A549 (cell line): ENCODE measurements at regions not wholly inside any gene's neighbourhood (a gene's known extent, or its start where the extent isn't known, plus 50 kb on each side); places are given as distances from the start of the nearest gene placed in this dataset.

Experiments
- CBX2 ChIP-seq: fragments of 200-600 bp; sonication (generic); IDR thresholded peaks from 2 replicates; pipeline ENCODE4 v1.6.1; 2016; ENCODE audit warnings: low read depth, mild to moderate bottlenecking, borderline replicate concordance
- CEBPB ChIP-seq, 2 experiments: fragments of >200 bp in 1 of 2; sonication (Bioruptor Twin) in 1 of 2; formaldehyde crosslinking in 1 of 2; IDR thresholded peaks; 2 replicates each; pipeline ENCODE4 v1.6.1; 2012 to 2016
- JUN ChIP-seq, 2 experiments: fragments of >200 bp; sonication (Bioruptor Twin); formaldehyde crosslinking; IDR thresholded peaks; 2 replicates in 1 of 2; 3 replicates in 1 of 2; pipeline ENCODE4 v1.6.1; 2016 to 2017
- POLR2A ChIP-seq: IDR thresholded peaks from 2 replicates; pipeline ENCODE4 v1.6.1; 2012; ENCODE audit warnings: mild to moderate bottlenecking, low read length
- RCOR1 ChIP-seq: fragments of 150-350 bp; IDR thresholded peaks from 2 replicates; pipeline ENCODE4 v1.6.1; 2014; ENCODE audit warnings: antibody characterized with exemption, low read length, low read depth
- SREBF2 ChIP-seq: fragments of 450-650 bp; IDR thresholded peaks from 2 replicates; pipeline ENCODE4 v1.6.1; 2014; ENCODE audit warnings: mild to moderate bottlenecking, moderate library complexity
- TF ChIP-seq, protein P1 (sequence below): fragments of >200 bp; sonication (Bioruptor Twin); formaldehyde crosslinking; IDR thresholded peaks from 3 replicates; pipeline ENCODE4 v1.5.1; 2016

DNA sequence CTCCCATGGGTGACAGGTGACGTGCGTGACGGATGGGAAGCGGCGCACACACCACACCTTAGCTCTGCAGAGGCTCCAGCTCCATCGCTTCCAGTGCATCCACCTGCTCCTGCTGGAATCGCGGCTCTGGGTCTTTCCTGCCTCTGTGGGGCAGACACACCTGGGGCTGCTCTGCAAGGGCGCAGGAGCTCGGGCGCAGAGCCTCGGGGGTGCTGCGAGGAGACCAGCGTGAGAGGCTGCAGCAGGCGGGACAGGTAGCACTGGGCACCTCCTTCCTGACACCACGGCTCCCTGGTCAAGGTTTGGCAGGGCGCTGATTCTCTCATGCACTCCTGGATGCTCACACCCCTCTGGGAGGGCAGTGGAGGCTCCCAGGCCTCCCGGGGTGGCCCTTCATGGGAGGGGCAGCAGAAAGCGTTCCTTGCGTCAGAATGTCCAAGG lies 1494.3 kb downstream of the BRD1 start:
- TF ChIP-seq, protein P1, sequence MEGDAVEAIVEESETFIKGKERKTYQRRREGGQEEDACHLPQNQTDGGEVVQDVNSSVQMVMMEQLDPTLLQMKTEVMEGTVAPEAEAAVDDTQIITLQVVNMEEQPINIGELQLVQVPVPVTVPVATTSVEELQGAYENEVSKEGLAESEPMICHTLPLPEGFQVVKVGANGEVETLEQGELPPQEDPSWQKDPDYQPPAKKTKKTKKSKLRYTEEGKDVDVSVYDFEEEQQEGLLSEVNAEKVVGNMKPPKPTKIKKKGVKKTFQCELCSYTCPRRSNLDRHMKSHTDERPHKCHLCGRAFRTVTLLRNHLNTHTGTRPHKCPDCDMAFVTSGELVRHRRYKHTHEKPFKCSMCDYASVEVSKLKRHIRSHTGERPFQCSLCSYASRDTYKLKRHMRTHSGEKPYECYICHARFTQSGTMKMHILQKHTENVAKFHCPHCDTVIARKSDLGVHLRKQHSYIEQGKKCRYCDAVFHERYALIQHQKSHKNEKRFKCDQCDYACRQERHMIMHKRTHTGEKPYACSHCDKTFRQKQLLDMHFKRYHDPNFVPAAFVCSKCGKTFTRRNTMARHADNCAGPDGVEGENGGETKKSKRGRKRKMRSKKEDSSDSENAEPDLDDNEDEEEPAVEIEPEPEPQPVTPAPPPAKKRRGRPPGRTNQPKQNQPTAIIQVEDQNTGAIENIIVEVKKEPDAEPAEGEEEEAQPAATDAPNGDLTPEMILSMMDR, result no peak
- TF ChIP-seq SREBF2 (no peak), POLR2A (no peak), RCOR1 (no peak), JUN (IDR thresholded peaks at IDR 0.05) (no peak), CBX2 (no peak), CEBPB (IDR thresholded peaks at IDR 0.05) (no peak)
